GM12875 (cell line): ENCODE measurements at regions not wholly inside any gene's neighbourhood (a gene's known extent, or its start where the extent isn't known, plus 50 kb on each side); places are given as distances from the start of the nearest gene placed in this dataset.

Source experiments
- H3K4me3 ChIP-seq: one replicate; pipeline ENCODE4 v1.5.1; 2011; ENCODE audit warnings: low read depth, low read length, control low read depth
- CTCF ChIP-seq: IDR thresholded peaks from 2 replicates; pipeline ENCODE4 v1.5.1; 2011; ENCODE audit warnings: low read depth, mild to moderate bottlenecking, control low read depth, inconsistent platforms, low read length, moderate library complexity, borderline replicate concordance; ENCODE audit not compliant: insufficient read depth

GRCh38 chr3:110865934-110866333 is 205.7 kb upstream of the NECTIN3 start:
- H3K4me3 ChIP-seq: no peak overlapping the region
- TF ChIP-seq CTCF: no peak

DNA sequence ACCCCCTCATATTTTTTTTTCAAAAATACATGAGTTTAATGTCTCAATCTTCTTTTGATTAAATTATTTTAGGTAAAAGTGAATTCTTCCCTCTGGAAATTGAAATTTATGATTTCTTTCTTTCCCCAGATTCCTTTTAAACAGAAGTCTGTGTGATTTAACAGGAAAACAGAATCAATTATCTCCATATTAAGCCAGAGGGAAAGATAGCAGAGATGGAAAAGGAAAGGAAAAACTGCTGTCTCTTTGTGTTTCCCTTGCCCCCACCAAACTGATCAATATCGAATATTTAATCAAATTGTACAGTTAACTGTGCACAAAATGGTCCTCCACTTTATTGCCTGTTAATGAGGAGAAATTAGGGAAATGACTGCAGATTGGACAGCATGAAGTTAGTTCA is 203.5 kb upstream of the NECTIN3 start:
- H3K4me3 ChIP-seq: no peak overlapping the region
- TF ChIP-seq CTCF: no peak

DNA sequence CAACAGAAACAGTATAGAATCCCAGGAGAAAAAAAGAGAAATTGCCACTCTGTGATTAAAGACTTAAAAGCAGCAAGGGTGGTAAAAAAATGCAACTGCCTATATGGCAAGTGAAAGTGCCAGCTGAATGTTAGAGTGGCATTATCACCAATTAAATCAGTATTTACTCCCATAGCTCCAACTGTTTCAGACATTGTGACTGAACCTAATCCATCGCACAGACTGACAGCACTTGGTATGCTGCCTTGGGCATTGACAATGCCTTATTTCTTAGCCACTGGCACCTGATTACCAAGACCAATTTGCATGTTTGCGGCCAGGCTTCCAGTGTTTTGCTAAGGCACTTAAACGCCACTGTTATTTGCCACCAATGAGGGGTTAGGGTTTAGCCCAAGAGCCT is 201.9 kb upstream of the NECTIN3 start:
- TF ChIP-seq CTCF: no peak
- H3K4me3 ChIP-seq: no peak overlapping the region

DNA sequence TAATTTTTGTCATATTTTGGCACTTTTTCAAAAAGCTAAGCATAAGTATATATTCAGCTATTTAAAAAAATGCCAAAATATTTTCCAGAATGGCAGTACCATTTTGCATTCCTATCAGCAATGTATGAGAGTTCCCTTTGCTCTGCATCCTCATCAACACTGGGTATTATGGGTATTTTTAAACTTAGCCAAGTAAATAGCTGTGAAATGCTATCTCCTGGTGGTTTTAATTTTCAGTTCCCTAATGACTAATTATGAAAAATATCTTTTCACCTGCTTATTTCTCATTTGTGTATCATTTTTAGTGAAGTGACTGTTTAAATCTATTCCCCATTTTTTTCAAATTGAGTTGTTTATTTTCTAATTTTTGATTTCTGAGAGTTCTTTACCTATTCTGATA is 199.7 kb upstream of the NECTIN3 start:
- no peak overlapping the region for H3K4me3 ChIP-seq
- no peak for TF ChIP-seq CTCF

DNA sequence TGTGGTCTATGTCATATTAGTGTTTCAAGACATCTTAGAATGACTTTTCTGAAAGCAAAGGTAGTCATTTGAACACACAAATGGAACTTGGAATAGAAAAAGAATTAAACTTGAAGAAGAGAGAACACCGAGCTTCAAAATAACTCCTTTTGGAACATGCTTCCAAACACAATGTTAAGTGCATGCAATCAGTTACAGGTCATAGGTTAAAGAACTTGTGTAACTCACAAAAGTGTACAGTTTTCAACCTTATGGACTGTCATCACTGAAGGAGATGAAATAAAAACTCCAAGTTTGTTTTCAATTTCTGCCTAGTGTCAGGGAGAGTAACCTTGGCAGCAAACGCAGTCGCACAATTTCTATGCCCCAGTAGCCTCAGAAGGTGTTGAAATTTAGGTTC is 192.9 kb upstream of the NECTIN3 start:
- no peak for TF ChIP-seq CTCF

GRCh38 chr3:110881069-110881468 is 190.5 kb upstream of the NECTIN3 start:
- no peak overlapping the region for H3K4me3 ChIP-seq
- peak; percentile 39; the same call in 1 of the 2 replicates for TF ChIP-seq CTCF

More for the DNA sequence above, 192.9 kb upstream of the NECTIN3 start:
- no peak overlapping the region for H3K4me3 ChIP-seq

GRCh38 chr3:110886222-110886893 is 185.3 kb upstream of the NECTIN3 start:
- H3K4me3 ChIP-seq: no peak overlapping the region
- no peak for TF ChIP-seq CTCF
